ENCODE measurements at regions not wholly inside any gene's neighbourhood (a gene's known extent, or its start where the extent isn't known, plus 50 kb on each side); places are given as distances from the start of the nearest gene placed in this dataset.

- peak; percentile 59 for DNase-seq (ENCODE audit: low spot score)
- ChIA-PET CTCF (interaction anchor here (1.1 to 3.8 kb wide), 2 partner anchors 62 to 129 kb away, joined by 3 to 14 read pairs; no protein-coding TSS in a partner anchor), POLR2A (ENCODE audit: low non-redundant PET) (no interaction called here)
- no peaks in the 10 kb centered on the region for H3K36me3 ChIP-seq (ENCODE audit: insufficient read depth, low read length, poor library complexity, severe bottlenecking)
- H3K9me3 ChIP-seq (ENCODE audit: low read depth, low read length, poor library complexity, severe bottlenecking) = no peaks in the 10 kb centered on the region
- TF ChIP-seq EZH2 (IDR thresholded peaks at IDR 0.05; ENCODE audit: borderline replicate concordance, low read depth, low read length, poor library complexity, severe bottlenecking) = no peak
- TF ChIP-seq, protein P1, sequence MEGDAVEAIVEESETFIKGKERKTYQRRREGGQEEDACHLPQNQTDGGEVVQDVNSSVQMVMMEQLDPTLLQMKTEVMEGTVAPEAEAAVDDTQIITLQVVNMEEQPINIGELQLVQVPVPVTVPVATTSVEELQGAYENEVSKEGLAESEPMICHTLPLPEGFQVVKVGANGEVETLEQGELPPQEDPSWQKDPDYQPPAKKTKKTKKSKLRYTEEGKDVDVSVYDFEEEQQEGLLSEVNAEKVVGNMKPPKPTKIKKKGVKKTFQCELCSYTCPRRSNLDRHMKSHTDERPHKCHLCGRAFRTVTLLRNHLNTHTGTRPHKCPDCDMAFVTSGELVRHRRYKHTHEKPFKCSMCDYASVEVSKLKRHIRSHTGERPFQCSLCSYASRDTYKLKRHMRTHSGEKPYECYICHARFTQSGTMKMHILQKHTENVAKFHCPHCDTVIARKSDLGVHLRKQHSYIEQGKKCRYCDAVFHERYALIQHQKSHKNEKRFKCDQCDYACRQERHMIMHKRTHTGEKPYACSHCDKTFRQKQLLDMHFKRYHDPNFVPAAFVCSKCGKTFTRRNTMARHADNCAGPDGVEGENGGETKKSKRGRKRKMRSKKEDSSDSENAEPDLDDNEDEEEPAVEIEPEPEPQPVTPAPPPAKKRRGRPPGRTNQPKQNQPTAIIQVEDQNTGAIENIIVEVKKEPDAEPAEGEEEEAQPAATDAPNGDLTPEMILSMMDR (conservative IDR thresholded peaks at IDR 0.05; ENCODE audit: low read depth, low read length) = peak; percentile 53
- H3K27me3 ChIP-seq (replicated peaks; ENCODE audit: insufficient read depth, low read depth, low read length, poor library complexity) = no peaks in the 10 kb centered on the region
- no peak overlapping the region for H3K4me3 ChIP-seq (ENCODE audit: low read depth, low read length, poor library complexity, severe bottlenecking)
- intact Hi-C loops (cut with micrococcal nuclease; ENCODE audit: unreplicated experiment) = no loop called here
- peak overlapping the region; percentile 40 for H3K27ac ChIP-seq (ENCODE audit: low read depth, low read length, poor library complexity, severe bottlenecking)
- H3K4me1 ChIP-seq (ENCODE audit: insufficient read depth, low read length, poor library complexity, severe bottlenecking) = peaks cover 48% of the 10 kb centered on the region
- no TSS peak for BruUV-seq (replicated peaks)
Observed at GRCh38 chr1:39129514-39129913, 75.0 kb upstream of the MACF1 start.

GRCh38 chr1:39130325-39130724 is 74.2 kb upstream of the MACF1 start:
- POLR2A ChIA-PET (ENCODE audit: low non-redundant PET) = no interaction called here
- peaks cover 48% of the 10 kb centered on the region for H3K4me1 ChIP-seq (ENCODE audit: insufficient read depth, low read length, poor library complexity, severe bottlenecking)
- no TSS peak for BruUV-seq (replicated peaks)

DNA sequence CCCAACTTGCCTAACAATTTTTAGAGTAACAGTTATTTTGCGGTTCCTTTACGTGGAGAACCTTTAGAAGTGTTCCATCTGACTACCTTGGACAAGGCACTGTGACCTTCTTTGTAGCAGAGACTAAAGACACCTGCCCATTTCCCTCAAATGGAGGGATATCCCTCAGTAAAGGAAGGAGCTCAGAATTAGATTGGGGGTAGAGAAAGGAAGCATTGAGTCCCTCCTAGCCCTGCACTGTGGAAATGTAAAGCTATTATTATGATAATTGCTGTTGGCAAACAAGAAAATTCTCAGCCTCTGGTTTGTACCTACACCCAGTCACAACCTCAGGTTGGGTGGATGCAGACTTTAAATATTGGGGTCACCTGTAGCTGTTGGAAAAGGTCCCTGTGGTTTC is 72.6 kb upstream of the MACF1 start:
- peak overlapping the region; percentile 20 for H3K4me3 ChIP-seq (ENCODE audit: low read depth, low read length, poor library complexity, severe bottlenecking)

More at GRCh38 chr1:39130325-39130724, 74.2 kb upstream of the MACF1 start:
- no peak for TF ChIP-seq EZH2 (IDR thresholded peaks at IDR 0.05; ENCODE audit: borderline replicate concordance, low read depth, low read length, poor library complexity, severe bottlenecking)
- TF ChIP-seq, protein P1 (conservative IDR thresholded peaks at IDR 0.05; ENCODE audit: low read depth, low read length) = no peak
- no peak overlapping the region for H3K4me3 ChIP-seq (ENCODE audit: low read depth, low read length, poor library complexity, severe bottlenecking)
- no peaks in the 10 kb centered on the region for H3K27me3 ChIP-seq (replicated peaks; ENCODE audit: insufficient read depth, low read depth, low read length, poor library complexity)
- H3K9me3 ChIP-seq (ENCODE audit: low read depth, low read length, poor library complexity, severe bottlenecking) = no peaks in the 10 kb centered on the region
- intact Hi-C loops (cut with micrococcal nuclease; ENCODE audit: unreplicated experiment) = no loop called here
- no peak for DNase-seq (ENCODE audit: low spot score)
- H3K36me3 ChIP-seq (ENCODE audit: insufficient read depth, low read length, poor library complexity, severe bottlenecking) = no peaks in the 10 kb centered on the region
- CTCF ChIA-PET = interaction anchor here (1.3 to 3.8 kb wide), 2 partner anchors 62 to 128 kb away, joined by 6 to 14 read pairs; no protein-coding TSS in a partner anchor
- peak overlapping the region; percentile 40 for H3K27ac ChIP-seq (ENCODE audit: low read depth, low read length, poor library complexity, severe bottlenecking)

More for the DNA sequence above, 72.6 kb upstream of the MACF1 start:
- H3K27me3 ChIP-seq (replicated peaks; ENCODE audit: insufficient read depth, low read depth, low read length, poor library complexity) = no peaks in the 10 kb centered on the region
- BruUV-seq (replicated peaks) = no TSS peak
- ChIA-PET POLR2A (ENCODE audit: low non-redundant PET) (interaction anchor here (0.6 to 0.9 kb wide), 2 partner anchors 60 to 269 kb away, joined by 3 to 4 read pairs; no protein-coding TSS in a partner anchor), CTCF (interaction anchor here (0.7 to 3.8 kb wide), 3 partner anchors 19 to 127 kb away, joined by 3 to 14 read pairs (median 10); no protein-coding TSS in a partner anchor)
- H3K36me3 ChIP-seq (ENCODE audit: insufficient read depth, low read length, poor library complexity, severe bottlenecking) = no peaks in the 10 kb centered on the region
- no peak for TF ChIP-seq EZH2 (IDR thresholded peaks at IDR 0.05; ENCODE audit: borderline replicate concordance, low read depth, low read length, poor library complexity, severe bottlenecking)
- TF ChIP-seq, protein P1 (conservative IDR thresholded peaks at IDR 0.05; ENCODE audit: low read depth, low read length) = no peak
- H3K9me3 ChIP-seq (ENCODE audit: low read depth, low read length, poor library complexity, severe bottlenecking) = no peaks in the 10 kb centered on the region
- H3K27ac ChIP-seq (ENCODE audit: low read depth, low read length, poor library complexity, severe bottlenecking) = peak overlapping the region; percentile 87
- intact Hi-C loops (cut with micrococcal nuclease; ENCODE audit: unreplicated experiment) = no loop called here
- DNase-seq (ENCODE audit: low spot score) = no peak
- peaks cover 54% of the 10 kb centered on the region for H3K4me1 ChIP-seq (ENCODE audit: insufficient read depth, low read length, poor library complexity, severe bottlenecking)
